Neural progenitor cell (in vitro differentiated cells): ENCODE measurements at regions not wholly inside any gene's neighbourhood (a gene's known extent, or its start where the extent isn't known, plus 50 kb on each side); places are given as distances from the start of the nearest gene placed in this dataset.
A peak's percentile ranks its signal among the peaks of the same experiment; 100 is the strongest.

Source experiments
- CTCF ChIP-seq: fragments of 200-600 bp; sonication (generic); IDR thresholded peaks from 2 replicates; pipeline ENCODE4 v1.5.1; 2017; ENCODE audit warnings: antibody characterized with exemption, mild to moderate bottlenecking
- EZH2 ChIP-seq: fragments of 200-600 bp; sonication (generic); IDR thresholded peaks from 2 replicates; pipeline ENCODE4 v1.6.1; 2017; ENCODE audit warnings: antibody characterized with exemption, mild to moderate bottlenecking, moderate library complexity
- EZH2phosphoT487 ChIP-seq: fragments of 200-600 bp; sonication (generic); IDR thresholded peaks from 2 replicates; pipeline ENCODE4 v1.6.1; 2017; ENCODE audit warnings: antibody characterized with exemption

DNA sequence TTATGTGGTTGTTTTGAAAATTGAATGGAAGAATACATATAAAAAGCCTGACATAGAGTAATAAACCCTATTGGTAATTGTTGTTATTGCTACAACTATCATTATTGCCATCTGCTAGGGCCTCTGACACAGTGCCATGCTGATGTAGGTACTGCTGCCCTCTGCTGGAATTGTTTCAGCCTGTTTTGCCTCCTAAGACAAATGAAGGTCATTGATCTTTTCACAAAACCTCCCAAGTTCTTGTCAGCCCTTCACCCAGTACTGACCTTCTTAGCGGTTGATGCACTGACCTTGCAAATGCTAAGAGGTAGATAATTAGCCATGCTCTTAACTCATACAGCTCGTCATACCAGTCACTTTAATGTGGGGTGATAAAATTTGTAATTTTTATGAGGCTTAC, 975.2 kb downstream of the SORCS1 start:
- TF ChIP-seq CTCF (peak; percentile 73), EZH2 (no peak), EZH2phosphoT487 (no peak)
